Keratinocyte (primary cell): ENCODE measurements at regions not wholly inside any gene's neighbourhood (a gene's known extent, or its start where the extent isn't known, plus 50 kb on each side); places are given as distances from the start of the nearest gene placed in this dataset.

Experiments
- DNase-seq: peaks from one replicate; pipeline ENCODE4 v3.0.0-alpha.2; 2011; ENCODE audit warnings: low read depth, missing footprints, low spot score
- FAIRE-seq: peaks from 2 replicates; lab custom pipeline; 2011; peaks lifted over from hg19 to GRCh38; lab: Jason Lieb, UNC
- H2AFZ ChIP-seq: 2 replicates; pipeline ENCODE4 v1.6.0; 2012; ENCODE audit warnings: low read length, control low read depth, inconsistent platforms; ENCODE audit not compliant: control insufficient read depth
- H3K27ac ChIP-seq: 2 replicates; pipeline ENCODE4 v1.5.1; 2011; ENCODE audit warnings: low read length; ENCODE audit not compliant: control insufficient read depth, insufficient read depth
- H3K27me3 ChIP-seq: 3 replicates; pipeline ENCODE4 v1.6.0; 2011; ENCODE audit warnings: low read length; ENCODE audit not compliant: control insufficient read depth, insufficient read depth; ENCODE audit errors: extremely low read depth
- H3K36me3 ChIP-seq, 2 experiments: 2 replicates in 1 of 2; 3 replicates in 1 of 2; pipeline ENCODE4 v1.5.1; 2011; ENCODE audit warnings: low read length in 2 of 2, mild to moderate bottlenecking in 1 of 2; ENCODE audit not compliant: control insufficient read depth in 2 of 2, insufficient read depth in 2 of 2; ENCODE audit errors: extremely low read depth in 1 of 2
- H3K4me1 ChIP-seq: 3 replicates; pipeline ENCODE4 v1.5.1; 2011; ENCODE audit warnings: low read length; ENCODE audit not compliant: control insufficient read depth, insufficient read depth; ENCODE audit errors: extremely low read depth
- H3K4me2 ChIP-seq: 3 replicates; pipeline ENCODE4 v1.6.0; 2011; ENCODE audit warnings: low read depth, low read length; ENCODE audit not compliant: control insufficient read depth, insufficient read depth; ENCODE audit errors: extremely low read depth
- H3K4me3 ChIP-seq, 3 experiments: fragments of 200-600 bp in 1 of 3; sonication (generic) in 1 of 3; 2 replicates in 2 of 3; 3 replicates in 1 of 3; pipeline ENCODE4 v1.5.1; 2011 to 2016; ENCODE audit warnings: low read length in 3 of 3, mild to moderate bottlenecking in 3 of 3, control low read depth in 2 of 3, inconsistent platforms in 1 of 3, low read depth in 1 of 3, mixed read lengths in 1 of 3, mixed run types in 1 of 3, moderate library complexity in 1 of 3; ENCODE audit not compliant: control insufficient read depth in 2 of 3, insufficient read depth in 2 of 3; ENCODE audit errors: extremely low read depth in 1 of 3
- H3K79me2 ChIP-seq: 2 replicates; pipeline ENCODE4 v1.6.0; 2012; ENCODE audit warnings: low read length; ENCODE audit not compliant: control insufficient read depth, insufficient read depth
- H3K9ac ChIP-seq: 3 replicates; pipeline ENCODE4 v1.6.0; 2011; ENCODE audit warnings: low read length; ENCODE audit not compliant: control insufficient read depth, insufficient read depth; ENCODE audit errors: extremely low read depth
- H3K9me1 ChIP-seq: 3 replicates; pipeline ENCODE4 v1.6.0; 2011; ENCODE audit warnings: low read length; ENCODE audit not compliant: control insufficient read depth, insufficient read depth; ENCODE audit errors: extremely low read depth
- H3K9me3 ChIP-seq: 2 replicates; pipeline ENCODE4 v1.5.1; 2012; ENCODE audit warnings: low read depth, low read length; ENCODE audit not compliant: control insufficient read depth
- H4K20me1 ChIP-seq: 3 replicates; pipeline ENCODE4 v1.6.0; 2011; ENCODE audit warnings: low read length; ENCODE audit not compliant: control insufficient read depth, insufficient read depth; ENCODE audit errors: extremely low read depth
- CTCF ChIP-seq, 3 experiments: IDR thresholded peaks in 1 of 3; conservative IDR thresholded peaks in 1 of 3; optimal IDR thresholded peaks in 1 of 3; 2 replicates in 2 of 3; 3 replicates in 1 of 3; pipeline versions ENCODE3 to v1.5.1; 2011; ENCODE audit warnings: low read length in 3 of 3, mild to moderate bottlenecking in 3 of 3, moderate library complexity in 2 of 3, control low read depth in 1 of 3, inconsistent platforms in 1 of 3; ENCODE audit not compliant: insufficient read depth in 2 of 3; ENCODE audit errors: extremely low read depth in 1 of 3
- EZH2 ChIP-seq: IDR thresholded peaks from one replicate; pipeline ENCODE4 v1.6.1; 2012; ENCODE audit warnings: inconsistent platforms, mild to moderate bottlenecking, low read length, moderate library complexity
- dilution Hi-C: fragments of 300-500 bp; cut with MboI; formaldehyde crosslinking; loops from one replicate; pipeline ENCODE4 v1.7.0; 2020; ENCODE audit warnings: low sequenced_read_pairs; ENCODE audit not compliant: extremely low pct_ligation_motif_present

- dilution Hi-C loops = no loop called here
- TF ChIP-seq EZH2 (no peak), CTCF (optimal IDR thresholded peaks at IDR 0.05 in 1 of 3, IDR thresholded peaks at IDR 0.05 in 1 of 3, conservative IDR thresholded peaks at IDR 0.05 in 1 of 3; ENCODE audit: extremely low read depth in 1 of 3, insufficient read depth in 2 of 3, low read length in 3 of 3) (no peak)
Measured at GRCh38 chr20:60310560-60311349, 352.5 kb downstream of the CDH26 start.

GRCh38 chr20:60313191-60313590 lies 355.0 kb downstream of the CDH26 start:
- DNase-seq (no peak), FAIRE-seq (no peak)
- Histone ChIP-seq H3K9ac (no peak overlapping the region), H3K9me1 (no peaks in the 10 kb centered on the region), H3K9me3 (peaks cover 3% of the 10 kb centered on the region), H3K79me2 (no peaks in the 10 kb centered on the region), H2AFZ (no peak overlapping the region), H3K27me3 (peaks cover 2% of the 10 kb centered on the region), H3K36me3 (no peaks in the 10 kb centered on the region), H4K20me1 (no peaks in the 10 kb centered on the region), H3K4me2 (no peak overlapping the region), H3K4me1 (no peaks in the 10 kb centered on the region), H3K27ac (no peak overlapping the region), H3K4me3 (no peak overlapping the region)
- TF ChIP-seq EZH2 (no peak), CTCF (optimal IDR thresholded peaks at IDR 0.05 in 1 of 3, IDR thresholded peaks at IDR 0.05 in 1 of 3, conservative IDR thresholded peaks at IDR 0.05 in 1 of 3; ENCODE audit: extremely low read depth in 1 of 3, insufficient read depth in 2 of 3, low read length in 3 of 3) (no peak)
- dilution Hi-C loops = no loop called here

More at GRCh38 chr20:60310560-60311349, 352.5 kb downstream of the CDH26 start:
- DNase-seq (no peak), FAIRE-seq (no peak)
- Histone ChIP-seq H3K36me3 (no peaks in the 10 kb centered on the region), H4K20me1 (no peaks in the 10 kb centered on the region), H3K4me3 (no peak overlapping the region), H3K27ac (no peak overlapping the region), H3K9me1 (no peaks in the 10 kb centered on the region), H3K4me1 (no peaks in the 10 kb centered on the region), H3K4me2 (no peak overlapping the region), H3K79me2 (no peaks in the 10 kb centered on the region), H3K9ac (no peak overlapping the region), H3K27me3 (no peaks in the 10 kb centered on the region), H2AFZ (no peak overlapping the region), H3K9me3 (peaks cover 3% of the 10 kb centered on the region)
